ENCODE measurements at regions not wholly inside any gene's neighbourhood (a gene's known extent, or its start where the extent isn't known, plus 50 kb on each side); places are given as distances from the start of the nearest gene placed in this dataset.

GRCh38 chr2:220034426-220035130 is 407.1 kb downstream of the SLC4A3 start:
- Histone ChIP-seq H3K9me3 (no peaks in the 10 kb centered on the region), H3K4me3 (no peak overlapping the region), H3K27ac (no peak overlapping the region), H3K4me1 (no peaks in the 10 kb centered on the region), H3K36me3 (no peaks in the 10 kb centered on the region), H3K27me3 (peaks cover 0 to 6% (median 0%) of the 10 kb centered on the region in 7 donors)
- no peak for ATAC-seq
- intact Hi-C loops (cut with DNase I) = no loop called here
- no peak for DNase-seq
- TF ChIP-seq, protein P1, sequence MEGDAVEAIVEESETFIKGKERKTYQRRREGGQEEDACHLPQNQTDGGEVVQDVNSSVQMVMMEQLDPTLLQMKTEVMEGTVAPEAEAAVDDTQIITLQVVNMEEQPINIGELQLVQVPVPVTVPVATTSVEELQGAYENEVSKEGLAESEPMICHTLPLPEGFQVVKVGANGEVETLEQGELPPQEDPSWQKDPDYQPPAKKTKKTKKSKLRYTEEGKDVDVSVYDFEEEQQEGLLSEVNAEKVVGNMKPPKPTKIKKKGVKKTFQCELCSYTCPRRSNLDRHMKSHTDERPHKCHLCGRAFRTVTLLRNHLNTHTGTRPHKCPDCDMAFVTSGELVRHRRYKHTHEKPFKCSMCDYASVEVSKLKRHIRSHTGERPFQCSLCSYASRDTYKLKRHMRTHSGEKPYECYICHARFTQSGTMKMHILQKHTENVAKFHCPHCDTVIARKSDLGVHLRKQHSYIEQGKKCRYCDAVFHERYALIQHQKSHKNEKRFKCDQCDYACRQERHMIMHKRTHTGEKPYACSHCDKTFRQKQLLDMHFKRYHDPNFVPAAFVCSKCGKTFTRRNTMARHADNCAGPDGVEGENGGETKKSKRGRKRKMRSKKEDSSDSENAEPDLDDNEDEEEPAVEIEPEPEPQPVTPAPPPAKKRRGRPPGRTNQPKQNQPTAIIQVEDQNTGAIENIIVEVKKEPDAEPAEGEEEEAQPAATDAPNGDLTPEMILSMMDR (IDR thresholded peaks at IDR 0.05) = no peak

DNA sequence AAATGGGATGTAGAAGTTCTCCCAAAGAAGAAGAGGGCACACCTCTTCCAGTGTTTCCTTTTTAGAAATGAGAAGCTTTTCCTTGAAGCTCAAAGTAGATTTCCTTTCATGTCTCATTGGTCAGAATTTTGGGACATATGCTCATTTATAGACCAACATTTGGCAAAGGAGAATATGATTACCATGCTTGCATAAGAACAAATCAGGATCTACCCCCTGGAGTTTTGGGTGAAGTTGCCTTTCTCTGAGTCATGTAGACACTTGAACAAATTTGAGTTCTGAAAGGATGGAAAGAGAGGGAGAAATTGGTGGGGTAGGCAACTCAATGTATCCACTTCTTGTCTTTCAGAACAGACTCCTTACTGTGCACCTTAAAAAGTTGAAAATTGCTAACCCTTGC is 409.0 kb downstream of the SLC4A3 start:
- no peaks in the 10 kb centered on the region for H3K4me1 ChIP-seq
- DNase-seq = no peak
- intact Hi-C loops (cut with DNase I) = no loop called here
- no peak overlapping the region for H3K4me3 ChIP-seq
- no peaks in the 10 kb centered on the region for H3K36me3 ChIP-seq
- no peaks in the 10 kb centered on the region for H3K9me3 ChIP-seq
- no peak overlapping the region for H3K27ac ChIP-seq
- ATAC-seq = no peak
- H3K27me3 ChIP-seq = peaks cover 0 to 6% (median 0%) of the 10 kb centered on the region in 7 donors
- TF ChIP-seq, protein P1 (IDR thresholded peaks at IDR 0.05) = no peak

GRCh38 chr2:220040346-220040745 is 412.9 kb downstream of the SLC4A3 start:
- no peaks in the 10 kb centered on the region for H3K36me3 ChIP-seq
- WGBS, 2 donors = 90 to 92% methylated on average over 5 of the region's 5 CpGs
- TF ChIP-seq, protein P1 (IDR thresholded peaks at IDR 0.05) = no peak
- no peak overlapping the region for H3K4me3 ChIP-seq
- DNase-seq = no peak
- H3K27ac ChIP-seq = no peak overlapping the region
- peaks cover 0 to 6% (median 0%) of the 10 kb centered on the region in 7 donors for H3K27me3 ChIP-seq
- H3K4me1 ChIP-seq = no peaks in the 10 kb centered on the region
- no peaks in the 10 kb centered on the region for H3K9me3 ChIP-seq
- intact Hi-C loops (cut with DNase I) = no loop called here
- ATAC-seq = no peak

DNA sequence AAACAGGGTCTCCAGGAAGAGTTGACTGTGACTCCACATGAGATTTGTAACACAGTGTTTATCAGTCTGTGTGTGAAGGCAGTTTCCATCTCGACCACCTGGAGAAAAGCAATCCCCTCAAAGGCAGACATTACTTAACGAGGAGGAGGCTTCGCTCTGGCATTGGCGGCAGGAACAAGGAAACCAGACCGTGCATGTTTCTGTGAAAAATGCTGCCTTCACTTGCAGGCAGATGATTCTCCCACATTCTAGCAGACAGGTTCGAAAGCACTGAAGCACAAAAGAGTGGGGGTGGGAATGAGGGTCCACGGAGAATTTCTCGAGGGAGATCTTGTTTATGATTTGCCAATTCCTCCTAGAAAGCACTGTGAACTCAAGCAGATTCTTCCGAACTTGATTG is 414.0 kb downstream of the SLC4A3 start:
- WGBS, 2 donors = 60 to 61% methylated on average over 9 of the region's 9 CpGs
- intact Hi-C loops (cut with DNase I) = no loop called here

More for the DNA sequence above, 414.0 kb downstream of the SLC4A3 start:
- TF ChIP-seq, protein P1 (IDR thresholded peaks at IDR 0.05) = no peak
- Histone ChIP-seq H3K4me1 (no peaks in the 10 kb centered on the region), H3K27ac (no peak overlapping the region), H3K4me3 (no peak overlapping the region), H3K27me3 (peaks cover 0 to 6% (median 0%) of the 10 kb centered on the region in 7 donors), H3K9me3 (no peaks in the 10 kb centered on the region), H3K36me3 (no peaks in the 10 kb centered on the region)
- no peak for DNase-seq
- no peak for ATAC-seq

Data from heart right ventricle (tissue), 16 donors.